VCaP (cell line): ENCODE measurements at regions not wholly inside any gene's neighbourhood (a gene's known extent, or its start where the extent isn't known, plus 50 kb on each side); places are given as distances from the start of the nearest gene placed in this dataset.
A peak's percentile ranks its signal among the peaks of the same experiment; 100 is the strongest.

Source experiments
- H3K27ac ChIP-seq: fragments of 450-650 bp; 2 replicates; pipeline ENCODE4 v1.5.1; 2017
- TF ChIP-seq, protein P1 (sequence below): fragments of 450-650 bp; conservative IDR thresholded peaks from 2 replicates; pipeline ENCODE4 v1.5.1; 2017; ENCODE audit warnings: mild to moderate bottlenecking, moderate library complexity

DNA sequence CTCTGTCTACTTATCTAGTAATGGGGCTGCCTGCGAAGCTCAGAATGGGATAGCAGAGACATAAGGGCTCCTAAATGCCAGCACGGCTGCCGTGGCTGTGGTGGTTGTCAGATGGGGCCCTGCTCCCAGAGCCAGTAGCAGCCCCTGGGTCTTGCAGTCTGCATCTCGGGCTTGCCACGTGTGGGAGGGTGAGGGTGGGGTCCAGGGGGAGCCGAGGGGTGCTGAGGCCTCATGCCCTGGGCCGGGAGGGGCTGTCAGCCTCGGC, 88.8 kb upstream of the GSE1 start:
- TF ChIP-seq, protein P1, sequence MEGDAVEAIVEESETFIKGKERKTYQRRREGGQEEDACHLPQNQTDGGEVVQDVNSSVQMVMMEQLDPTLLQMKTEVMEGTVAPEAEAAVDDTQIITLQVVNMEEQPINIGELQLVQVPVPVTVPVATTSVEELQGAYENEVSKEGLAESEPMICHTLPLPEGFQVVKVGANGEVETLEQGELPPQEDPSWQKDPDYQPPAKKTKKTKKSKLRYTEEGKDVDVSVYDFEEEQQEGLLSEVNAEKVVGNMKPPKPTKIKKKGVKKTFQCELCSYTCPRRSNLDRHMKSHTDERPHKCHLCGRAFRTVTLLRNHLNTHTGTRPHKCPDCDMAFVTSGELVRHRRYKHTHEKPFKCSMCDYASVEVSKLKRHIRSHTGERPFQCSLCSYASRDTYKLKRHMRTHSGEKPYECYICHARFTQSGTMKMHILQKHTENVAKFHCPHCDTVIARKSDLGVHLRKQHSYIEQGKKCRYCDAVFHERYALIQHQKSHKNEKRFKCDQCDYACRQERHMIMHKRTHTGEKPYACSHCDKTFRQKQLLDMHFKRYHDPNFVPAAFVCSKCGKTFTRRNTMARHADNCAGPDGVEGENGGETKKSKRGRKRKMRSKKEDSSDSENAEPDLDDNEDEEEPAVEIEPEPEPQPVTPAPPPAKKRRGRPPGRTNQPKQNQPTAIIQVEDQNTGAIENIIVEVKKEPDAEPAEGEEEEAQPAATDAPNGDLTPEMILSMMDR, result no peak
- peak overlapping the region; percentile 82 for H3K27ac ChIP-seq

DNA sequence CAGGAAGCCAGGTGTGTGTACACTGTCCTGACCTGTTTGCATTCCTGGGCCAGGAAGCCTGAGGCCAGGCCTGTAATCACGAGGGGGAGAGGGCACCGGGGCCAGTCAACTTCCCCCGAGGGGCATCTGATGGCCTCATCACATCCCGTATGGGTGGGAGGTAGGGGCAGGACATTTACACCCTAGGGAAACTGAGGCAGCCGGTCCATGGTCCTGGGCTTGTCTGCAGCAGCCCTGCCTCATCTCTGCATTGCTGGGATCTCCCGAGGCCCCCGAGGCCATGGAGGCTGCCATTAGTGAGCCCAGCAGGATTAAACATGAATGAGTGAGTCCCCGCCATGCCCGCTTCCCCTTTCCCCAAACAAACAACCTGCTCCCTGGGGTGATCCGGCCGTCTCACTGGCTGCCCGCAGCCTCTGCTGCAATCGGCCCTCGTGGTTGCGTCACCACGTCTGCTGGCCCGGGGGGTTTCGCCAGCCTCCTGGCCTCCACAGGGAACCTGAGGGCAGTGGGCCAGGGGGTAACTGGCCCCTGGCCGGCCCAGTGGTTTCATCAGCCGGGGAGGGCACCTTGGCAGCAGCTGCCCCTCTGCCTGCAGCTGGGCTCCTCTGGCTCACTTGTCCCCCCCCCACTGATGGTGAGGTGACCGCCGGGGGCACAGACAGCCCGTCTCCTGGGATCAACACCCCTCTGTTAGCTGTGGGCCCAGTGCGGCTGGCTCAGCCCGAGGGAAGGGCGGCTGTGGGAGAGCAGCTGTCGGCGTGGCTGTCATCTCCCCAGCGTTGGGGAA, 88.3 kb upstream of the GSE1 start:
- TF ChIP-seq, protein P1, result no peak
- peak overlapping the region; percentile 82 for H3K27ac ChIP-seq

DNA sequence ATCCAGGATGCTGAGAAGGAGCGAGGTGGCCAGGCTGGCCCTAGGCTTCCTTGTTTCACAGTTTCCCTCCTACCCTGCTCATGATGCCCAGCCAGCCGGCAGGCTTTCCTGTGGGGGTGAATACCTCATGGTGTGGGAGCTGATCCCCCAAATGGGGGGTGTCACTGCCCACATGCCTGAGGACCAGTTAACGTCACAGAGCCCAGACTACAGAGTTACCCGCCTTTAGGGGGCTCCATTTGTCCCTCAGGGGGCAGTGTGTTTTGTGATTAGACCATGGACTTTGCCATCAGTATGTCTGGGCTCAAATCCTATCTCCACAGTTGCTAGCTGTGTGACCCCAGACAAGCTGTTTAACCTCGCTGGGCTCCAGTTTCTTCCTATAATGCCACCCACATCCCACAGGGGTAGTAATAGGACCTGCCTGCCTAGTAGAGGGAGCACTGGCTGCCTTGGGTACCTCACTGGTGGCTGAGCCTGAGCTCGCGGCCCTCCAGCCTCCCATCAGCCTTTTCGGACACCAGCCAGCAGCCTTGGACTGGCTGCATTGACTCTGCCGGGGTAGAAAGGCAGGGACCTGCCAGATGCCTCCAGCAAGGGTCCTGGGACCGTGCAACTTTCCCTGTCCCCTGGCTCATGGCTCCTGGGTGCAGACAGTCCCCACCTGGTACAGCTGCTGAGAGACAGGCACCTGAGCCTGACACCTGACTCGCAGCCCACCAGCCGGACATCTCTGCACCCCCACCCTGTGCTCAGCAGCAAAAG, 87.5 kb upstream of the GSE1 start:
- peak overlapping the region; percentile 82; the same call in 1 of the 2 replicates for H3K27ac ChIP-seq
- TF ChIP-seq, protein P1, result no peak

DNA sequence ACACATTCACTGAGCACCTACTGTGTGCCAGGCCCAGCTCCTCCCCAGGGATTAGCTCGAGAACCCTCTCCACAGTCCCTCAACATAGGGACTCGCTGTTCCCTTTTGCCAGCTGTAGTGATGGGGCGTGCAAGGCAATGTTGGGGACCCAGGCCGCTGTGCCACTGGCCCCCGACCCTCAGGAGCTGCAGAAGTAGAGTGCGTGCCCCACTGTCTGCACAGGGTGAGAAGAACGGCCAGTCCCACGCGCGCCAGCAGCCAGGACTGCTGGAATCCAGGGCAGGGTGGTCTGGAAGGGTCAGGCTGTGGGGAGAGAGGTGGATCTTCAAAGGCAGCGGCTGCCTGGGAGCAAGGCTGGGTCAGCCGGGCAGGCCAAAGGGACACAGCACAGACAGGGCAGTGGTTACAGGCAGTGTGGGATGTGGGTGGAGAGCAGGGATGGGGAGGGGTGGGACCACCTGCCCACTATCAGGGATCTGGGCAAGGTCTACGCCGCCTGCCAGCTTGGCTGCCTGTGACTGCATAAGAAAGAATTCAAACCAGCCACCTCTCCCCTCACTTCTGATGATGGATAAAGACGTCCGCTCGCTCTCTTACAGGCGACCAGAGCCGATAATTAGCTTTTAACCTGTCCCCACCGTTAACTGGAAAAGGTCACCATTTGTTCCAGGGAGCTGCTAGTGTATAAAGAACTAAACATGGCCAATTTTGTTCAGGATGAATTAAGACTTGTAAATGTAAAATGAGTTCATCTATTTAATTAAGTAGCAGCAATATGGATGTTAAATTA, 86.7 kb upstream of the GSE1 start:
- TF ChIP-seq, protein P1, result no peak
- H3K27ac ChIP-seq, result no peak overlapping the region

DNA sequence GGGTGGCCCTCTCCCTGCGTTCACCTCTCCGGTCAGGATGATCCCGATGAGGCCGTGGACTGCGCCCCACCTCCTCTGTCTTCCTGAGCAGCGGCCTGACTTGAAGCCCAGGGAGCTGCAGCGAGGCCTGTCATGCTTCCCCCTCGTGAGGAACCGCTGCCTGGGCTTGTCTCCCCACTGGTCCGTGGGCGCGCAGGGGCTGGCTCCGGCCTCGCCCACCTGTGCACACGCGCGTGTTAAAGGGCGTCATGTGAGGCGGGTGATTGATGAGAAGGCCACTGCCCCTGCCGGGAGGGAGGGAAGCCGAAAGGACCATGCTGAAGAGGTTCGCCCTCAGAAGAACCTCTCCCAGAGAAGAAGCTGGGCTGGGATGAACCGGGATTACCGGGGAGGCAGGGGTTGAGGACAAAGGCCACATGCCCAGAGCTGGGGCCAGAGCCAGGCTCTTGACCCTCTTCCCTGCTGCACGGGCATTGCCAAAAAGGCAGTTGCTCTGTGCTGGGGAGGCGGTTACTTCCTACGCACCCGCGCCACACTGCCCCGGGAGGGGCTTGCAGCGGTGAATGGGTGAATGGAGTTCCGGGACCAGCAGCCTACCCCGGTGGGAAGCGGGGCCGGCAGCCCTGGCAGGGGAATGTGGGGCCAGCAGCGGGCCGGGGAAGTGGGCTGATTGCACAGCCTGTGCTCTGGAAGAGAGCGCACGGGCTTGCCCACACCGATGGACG, 85.9 kb upstream of the GSE1 start:
- TF ChIP-seq, protein P1, result no peak
- H3K27ac ChIP-seq, result no peak overlapping the region

DNA sequence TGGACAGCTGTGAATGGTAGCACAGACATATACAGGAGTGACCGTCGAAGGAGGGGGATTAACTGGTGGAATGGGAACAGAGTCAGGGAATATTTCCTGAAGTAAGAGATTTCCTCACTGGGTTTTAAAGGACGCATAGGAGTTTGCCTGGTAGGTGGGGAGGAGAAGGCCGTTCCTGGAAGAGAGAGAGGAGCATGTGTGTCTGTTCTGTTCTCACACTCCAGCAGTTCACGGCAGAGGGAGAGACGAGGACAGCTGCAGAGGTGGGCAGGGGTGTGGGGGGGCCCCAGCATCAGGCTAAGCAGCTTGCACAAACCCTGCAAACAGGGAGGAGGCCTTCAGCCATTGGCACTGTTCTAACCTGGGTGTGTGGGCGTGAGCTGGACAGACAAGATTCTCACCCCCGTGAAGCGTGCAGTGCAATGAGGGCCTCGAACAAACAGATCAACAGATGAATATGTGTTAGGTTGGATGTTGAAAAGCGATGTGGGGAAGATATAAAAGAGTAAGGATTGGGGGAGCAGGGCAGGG, 85.3 kb upstream of the GSE1 start:
- TF ChIP-seq, protein P1, result no peak
- no peak overlapping the region for H3K27ac ChIP-seq
